K562 (cell line): ENCODE measurements at regions not wholly inside any gene's neighbourhood (a gene's known extent, or its start where the extent isn't known, plus 50 kb on each side); places are given as distances from the start of the nearest gene placed in this dataset.

ENCODE experiments used
- ATAC-seq: fragments of 200-7000 bp; cut with Tn5 transposase; 3 replicates; pipeline ENCODE4 v1.9.1; 2020; ENCODE audit warnings: moderate library complexity
- BruUV-seq: library from RNA; stranded (reverse); fragments of 400-500 nt; replicated peaks from 2 replicates; lab custom pipeline; 2021; lab: Mats Ljungman, UMichigan
- CTCF ChIA-PET: fragments of 300-600 bp; formaldehyde crosslinking; extraction: SDS; loops from one replicate; lab custom pipeline; 2021; ENCODE audit warnings: low intra/inter-chr PET ratio; lab: Yijun Ruan, JAX
- POLR2A ChIA-PET: fragments of 300-600, 350-650 bp; sonication (Branson Sonifier 250); formaldehyde crosslinking; extraction: SDS; loops from one replicate; lab custom pipeline; 2021; ENCODE audit warnings: antibody characterized with exemption, inconsistent platforms; lab: Yijun Ruan, JAX
- DNase-seq, 4 experiments: peaks; one replicate each; pipeline versions ENCODE4 v3.0.0 to v3.0.0-alpha.2; 2011 to 2018; ENCODE audit warnings: low spot score in 3 of 4, mixed read lengths in 3 of 4; ENCODE audit errors: extremely low read depth in 1 of 4
- FAIRE-seq: peaks from 2 replicates; lab custom pipeline; 2011; peaks lifted over from hg19 to GRCh38; lab: Jason Lieb, UNC
- H2AFZ ChIP-seq: 2 replicates; pipeline ENCODE4 v1.6.0; 2011; ENCODE audit warnings: low read depth, low read length, control low read depth, inconsistent platforms
- H3K27ac ChIP-seq: fragments of 200-600 bp; 3 replicates; pipeline ENCODE4 v1.8.0; 2011; ENCODE audit warnings: low read depth, mild to moderate bottlenecking, control low read depth, inconsistent platforms, low read length, moderate library complexity, mixed read lengths; ENCODE audit errors: extremely low read depth
- H3K27me3 ChIP-seq, 2 experiments: fragments of 300-600 bp in 1 of 2; 2 replicates in 1 of 2; 3 replicates in 1 of 2; pipeline versions ENCODE4 v1.6.0 to v1.8.0; 2011; ENCODE audit warnings: inconsistent platforms in 2 of 2, low read length in 2 of 2, mild to moderate bottlenecking in 1 of 2, mixed read lengths in 1 of 2, moderate library complexity in 1 of 2; ENCODE audit not compliant: control insufficient read depth in 2 of 2, insufficient read depth in 2 of 2
- H3K36me3 ChIP-seq: fragments of 300-600 bp; 3 replicates; pipeline ENCODE4 v1.8.0; 2011; ENCODE audit warnings: mild to moderate bottlenecking, low read length, inconsistent platforms; ENCODE audit not compliant: control insufficient read depth, insufficient read depth
- H3K4me1 ChIP-seq, 2 experiments: fragments of 200-600 bp in 1 of 2; replicated peaks in 1 of 2; 2 replicates in 1 of 2; 3 replicates in 1 of 2; pipeline versions ENCODE4 v1.5.1 to v1.8.0; 2011; ENCODE audit warnings: inconsistent platforms in 2 of 2, low read length in 2 of 2, mild to moderate bottlenecking in 1 of 2, mixed read lengths in 1 of 2, moderate library complexity in 1 of 2; ENCODE audit not compliant: control insufficient read depth in 2 of 2, insufficient read depth in 2 of 2
- H3K4me2 ChIP-seq: 2 replicates; pipeline ENCODE4 v1.6.1; 2011; ENCODE audit warnings: low read length, control low read depth, inconsistent platforms, mixed read lengths; ENCODE audit not compliant: insufficient read depth
- H3K4me3 ChIP-seq: fragments of 200-600 bp; sonication (generic), shearing (Covaris generic); 2 replicates; pipeline ENCODE4 v1.5.1; 2016; ENCODE audit warnings: control low read depth, inconsistent platforms
- H3K79me2 ChIP-seq: fragments of 200-600 bp; 3 replicates; pipeline ENCODE4 v1.8.0; 2011; ENCODE audit warnings: low read length, inconsistent platforms; ENCODE audit not compliant: control insufficient read depth, insufficient read depth
- H3K9ac ChIP-seq, 2 experiments: 2 replicates each; pipeline versions ENCODE4 v1.6.0 to v1.6.1; 2011; ENCODE audit warnings: low read depth in 2 of 2, low read length in 2 of 2, control low read depth in 1 of 2, inconsistent platforms in 1 of 2, mild to moderate bottlenecking in 1 of 2, mixed read lengths in 1 of 2; ENCODE audit not compliant: insufficient read depth in 1 of 2
- H3K9me1 ChIP-seq: one replicate; pipeline ENCODE4 v1.6.0; 2011; ENCODE audit warnings: inconsistent platforms, mild to moderate bottlenecking, low read length, moderate library complexity; ENCODE audit not compliant: control insufficient read depth, insufficient read depth
- H3K9me3 ChIP-seq: replicated peaks from 2 replicates; pipeline ENCODE4 v1.5.1; 2011; ENCODE audit warnings: low read depth, low read length, inconsistent platforms; ENCODE audit not compliant: control insufficient read depth, insufficient read depth
- H4K20me1 ChIP-seq: replicated peaks from 2 replicates; pipeline ENCODE4 v1.6.1; 2011; ENCODE audit warnings: low read length, inconsistent platforms, mixed read lengths; ENCODE audit not compliant: control insufficient read depth, insufficient read depth
- C11orf30 ChIP-seq: fragments of 450-650 bp; IDR thresholded peaks from 2 replicates; pipeline ENCODE4 v1.6.1; 2016; ENCODE audit warnings: low read depth, mild to moderate bottlenecking
- EGR1 ChIP-seq: fragments of 450-650 bp; conservative IDR thresholded peaks from 2 replicates; pipeline ENCODE4 v1.6.1; 2017; ENCODE audit warnings: mild to moderate bottlenecking
- HDAC3 ChIP-seq: fragments of 450-650 bp; IDR thresholded peaks from 2 replicates; pipeline ENCODE4 v1.6.1; 2018; ENCODE audit warnings: borderline replicate concordance, mild to moderate bottlenecking, moderate library complexity; ENCODE audit not compliant: partially characterized antibody
- KLF16 ChIP-seq: IDR thresholded peaks from 2 replicates; pipeline ENCODE4 v1.6.1; 2016; ENCODE audit warnings: antibody characterized with exemption
- PTTG1 ChIP-seq: fragments of 450-650 bp; IDR thresholded peaks from 2 replicates; pipeline ENCODE4 v1.6.1; 2016; ENCODE audit warnings: low read depth, mild to moderate bottlenecking, missing genetic modification characterization, missing compliant biosample characterization
- ZC3H4 ChIP-seq: sonication (generic); formaldehyde crosslinking; IDR thresholded peaks from 2 replicates; pipeline ENCODE4 v1.9.0; 2021; ENCODE audit warnings: missing genetic modification reagents, borderline replicate concordance
- ZNF507 ChIP-seq: conservative IDR thresholded peaks from 2 replicates; pipeline ENCODE4 v1.6.1; 2017; ENCODE audit warnings: missing genetic modification characterization, missing compliant biosample characterization
- WGBS: fragments of 100-300 bp; shearing (Covaris generic); methylation state at CpG from one replicate; pipeline ENCODE4 v1.1.6; 2016; ENCODE audit warnings: low coverage, mixed read lengths; ENCODE audit not compliant: insufficient coverage; ENCODE audit errors: missing lambda C conversion rate; 5-methylcytosine and 5-hydroxymethylcytosine counted together
- in situ Hi-C: fragments of 300-500 bp; cut with MboI; formaldehyde crosslinking; loops from 4 replicates; pipeline ENCODE4 v1.15.0; 2018; ENCODE audit warnings: inconsistent platforms, mixed read lengths
- intact Hi-C: fragments of 100-400 bp; cut with micrococcal nuclease; formaldehyde crosslinking; loops from 2 replicates; pipeline ENCODE4 v1.14.2; 2022
- TF ChIP-seq, protein P1 (sequence below), 3 experiments: fragments of 200-800 bp in 1 of 3; fragments of 250-450 bp in 1 of 3; fragments of 450-650 bp in 1 of 3; sonication (Bioruptor Pico) in 1 of 3; sonication (Bioruptor generic) in 1 of 3; formaldehyde crosslinking in 1 of 3; IDR thresholded peaks; 2 replicates each; pipeline versions ENCODE4 v1.6.1 to v1.8.0; 2016 to 2022; ENCODE audit warnings: mild to moderate bottlenecking in 2 of 3, missing genetic modification characterization in 2 of 3, missing compliant biosample characterization in 1 of 3, moderate library complexity in 1 of 3
- TF ChIP-seq, protein P2 (sequence below): IDR thresholded peaks from 3 replicates; pipeline ENCODE4 v1.6.1; 2011; ENCODE audit warnings: borderline replicate concordance, mild to moderate bottlenecking; ENCODE audit not compliant: insufficient read length, insufficient read depth
- TF ChIP-seq, protein P3 (sequence below): IDR thresholded peaks from 2 replicates; pipeline ENCODE4 v1.6.1; 2012; ENCODE audit warnings: low read depth, low read length, improper control_type of control experiment, borderline replicate concordance
- TF ChIP-seq, protein P4 (sequence below): sonication (generic); formaldehyde crosslinking; IDR thresholded peaks from 2 replicates; pipeline ENCODE4 v1.9.0; 2022; ENCODE audit warnings: mild to moderate bottlenecking, missing genetic modification reagents
- TF ChIP-seq, protein P5 (sequence below): fragments of 250-450 bp; sonication (Bioruptor Pico); IDR thresholded peaks from 2 replicates; pipeline ENCODE4 v1.8.0; 2022; ENCODE audit warnings: moderate library complexity, mild to moderate bottlenecking, inconsistent platforms

DNA sequence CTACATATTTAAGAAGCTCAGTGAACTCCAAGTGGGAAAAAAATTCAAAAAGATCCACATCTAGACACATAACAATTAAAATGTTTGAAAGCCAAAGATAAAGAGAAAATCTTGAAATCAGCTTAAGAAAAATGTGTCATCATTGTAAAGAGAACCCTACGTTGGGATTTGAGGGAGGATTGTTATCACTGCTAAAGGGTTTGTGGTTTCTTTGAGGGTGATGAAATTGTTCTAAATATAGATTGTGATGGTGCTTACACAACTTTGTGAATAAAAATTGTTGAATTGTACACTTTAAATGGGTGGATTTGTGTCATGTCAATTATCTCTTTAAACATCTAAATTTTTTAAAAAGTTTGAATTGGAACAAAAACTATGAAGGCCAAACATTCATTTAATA is 92.2 kb upstream of the ADAMTS19 start (continued):
- TF ChIP-seq, protein P1, sequence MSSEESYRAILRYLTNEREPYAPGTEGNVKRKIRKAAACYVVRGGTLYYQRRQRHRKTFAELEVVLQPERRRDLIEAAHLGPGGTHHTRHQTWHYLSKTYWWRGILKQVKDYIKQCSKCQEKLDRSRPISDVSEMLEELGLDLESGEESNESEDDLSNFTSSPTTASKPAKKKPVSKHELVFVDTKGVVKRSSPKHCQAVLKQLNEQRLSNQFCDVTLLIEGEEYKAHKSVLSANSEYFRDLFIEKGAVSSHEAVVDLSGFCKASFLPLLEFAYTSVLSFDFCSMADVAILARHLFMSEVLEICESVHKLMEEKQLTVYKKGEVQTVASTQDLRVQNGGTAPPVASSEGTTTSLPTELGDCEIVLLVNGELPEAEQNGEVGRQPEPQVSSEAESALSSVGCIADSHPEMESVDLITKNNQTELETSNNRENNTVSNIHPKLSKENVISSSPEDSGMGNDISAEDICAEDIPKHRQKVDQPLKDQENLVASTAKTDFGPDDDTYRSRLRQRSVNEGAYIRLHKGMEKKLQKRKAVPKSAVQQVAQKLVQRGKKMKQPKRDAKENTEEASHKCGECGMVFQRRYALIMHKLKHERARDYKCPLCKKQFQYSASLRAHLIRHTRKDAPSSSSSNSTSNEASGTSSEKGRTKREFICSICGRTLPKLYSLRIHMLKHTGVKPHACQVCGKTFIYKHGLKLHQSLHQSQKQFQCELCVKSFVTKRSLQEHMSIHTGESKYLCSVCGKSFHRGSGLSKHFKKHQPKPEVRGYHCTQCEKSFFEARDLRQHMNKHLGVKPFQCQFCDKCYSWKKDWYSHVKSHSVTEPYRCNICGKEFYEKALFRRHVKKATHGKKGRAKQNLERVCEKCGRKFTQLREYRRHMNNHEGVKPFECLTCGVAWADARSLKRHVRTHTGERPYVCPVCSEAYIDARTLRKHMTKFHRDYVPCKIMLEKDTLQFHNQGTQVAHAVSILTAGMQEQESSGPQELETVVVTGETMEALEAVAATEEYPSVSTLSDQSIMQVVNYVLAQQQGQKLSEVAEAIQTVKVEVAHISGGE (CRISPR knock-in tag; IDR thresholded peaks at IDR 0.05): no peak

DNA sequence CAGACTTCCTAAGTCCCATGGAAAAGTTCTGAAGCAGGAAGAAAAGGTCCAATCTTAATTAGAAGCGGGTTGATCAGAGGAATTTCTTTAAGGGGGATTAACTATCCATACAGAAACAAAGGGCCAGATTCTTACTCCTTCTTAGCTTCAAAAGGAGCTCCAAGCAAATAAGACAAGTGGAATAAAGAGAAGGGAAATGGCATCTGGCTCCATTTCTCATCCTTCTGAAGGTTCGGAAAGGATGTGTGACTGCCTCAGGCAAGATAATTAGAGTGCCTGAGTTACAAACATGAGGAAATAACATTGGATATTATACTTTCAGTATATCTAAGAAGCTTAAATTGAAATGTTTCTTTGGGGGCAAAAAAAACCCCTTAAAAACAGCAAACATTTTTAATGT is 88.1 kb upstream of the ADAMTS19 start:
- Histone ChIP-seq H3K79me2 (no peaks in the 10 kb centered on the region), H3K9me1 (no peaks in the 10 kb centered on the region), H3K27me3 (no peaks in the 10 kb centered on the region), H3K36me3 (no peaks in the 10 kb centered on the region), H3K4me1 (no peaks in the 10 kb centered on the region), H3K9ac (no peak overlapping the region), H4K20me1 (no peaks in the 10 kb centered on the region), H3K27ac (no peak overlapping the region), H2AFZ (no peak overlapping the region), H3K4me2 (no peak overlapping the region), H3K4me3 (no peak overlapping the region), H3K9me3 (no peaks in the 10 kb centered on the region)
- intact Hi-C loops: no loop called here
- no TSS peak for BruUV-seq
- 0% methylated on average over 2 of the region's 2 CpGs for WGBS
- FAIRE-seq: no peak
- in situ Hi-C loops: no loop called here
- CTCF ChIA-PET: no interaction called here
- POLR2A ChIA-PET: no interaction called here
- no peak for DNase-seq
- no peak for ATAC-seq
- no peak for TF ChIP-seq HDAC3
- TF ChIP-seq, protein P2, sequence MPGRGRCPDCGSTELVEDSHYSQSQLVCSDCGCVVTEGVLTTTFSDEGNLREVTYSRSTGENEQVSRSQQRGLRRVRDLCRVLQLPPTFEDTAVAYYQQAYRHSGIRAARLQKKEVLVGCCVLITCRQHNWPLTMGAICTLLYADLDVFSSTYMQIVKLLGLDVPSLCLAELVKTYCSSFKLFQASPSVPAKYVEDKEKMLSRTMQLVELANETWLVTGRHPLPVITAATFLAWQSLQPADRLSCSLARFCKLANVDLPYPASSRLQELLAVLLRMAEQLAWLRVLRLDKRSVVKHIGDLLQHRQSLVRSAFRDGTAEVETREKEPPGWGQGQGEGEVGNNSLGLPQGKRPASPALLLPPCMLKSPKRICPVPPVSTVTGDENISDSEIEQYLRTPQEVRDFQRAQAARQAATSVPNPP: no peak
- TF ChIP-seq EGR1: no peak
- TF ChIP-seq, protein P3, sequence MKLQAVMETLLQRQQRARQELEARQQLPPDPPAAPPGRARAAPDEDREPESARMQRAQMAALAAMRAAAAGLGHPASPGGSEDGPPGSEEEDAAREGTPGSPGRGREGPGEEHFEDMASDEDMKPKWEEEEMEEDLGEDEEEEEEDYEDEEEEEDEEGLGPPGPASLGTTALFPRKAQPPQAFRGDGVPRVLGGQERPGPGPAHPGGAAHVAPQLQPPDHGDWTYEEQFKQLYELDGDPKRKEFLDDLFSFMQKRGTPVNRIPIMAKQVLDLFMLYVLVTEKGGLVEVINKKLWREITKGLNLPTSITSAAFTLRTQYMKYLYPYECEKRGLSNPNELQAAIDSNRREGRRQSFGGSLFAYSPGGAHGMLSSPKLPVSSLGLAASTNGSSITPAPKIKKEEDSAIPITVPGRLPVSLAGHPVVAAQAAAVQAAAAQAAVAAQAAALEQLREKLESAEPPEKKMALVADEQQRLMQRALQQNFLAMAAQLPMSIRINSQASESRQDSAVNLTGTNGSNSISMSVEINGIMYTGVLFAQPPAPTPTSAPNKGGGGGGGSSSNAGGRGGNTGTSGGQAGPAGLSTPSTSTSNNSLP: no peak
- TF ChIP-seq KLF16: no peak
- TF ChIP-seq, protein P4, sequence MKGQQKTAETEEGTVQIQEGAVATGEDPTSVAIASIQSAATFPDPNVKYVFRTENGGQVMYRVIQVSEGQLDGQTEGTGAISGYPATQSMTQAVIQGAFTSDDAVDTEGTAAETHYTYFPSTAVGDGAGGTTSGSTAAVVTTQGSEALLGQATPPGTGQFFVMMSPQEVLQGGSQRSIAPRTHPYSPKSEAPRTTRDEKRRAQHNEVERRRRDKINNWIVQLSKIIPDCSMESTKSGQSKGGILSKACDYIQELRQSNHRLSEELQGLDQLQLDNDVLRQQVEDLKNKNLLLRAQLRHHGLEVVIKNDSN (CRISPR knock-in tag): no peak
- TF ChIP-seq PTTG1: no peak
- TF ChIP-seq C11orf30: no peak
- TF ChIP-seq, protein P5, sequence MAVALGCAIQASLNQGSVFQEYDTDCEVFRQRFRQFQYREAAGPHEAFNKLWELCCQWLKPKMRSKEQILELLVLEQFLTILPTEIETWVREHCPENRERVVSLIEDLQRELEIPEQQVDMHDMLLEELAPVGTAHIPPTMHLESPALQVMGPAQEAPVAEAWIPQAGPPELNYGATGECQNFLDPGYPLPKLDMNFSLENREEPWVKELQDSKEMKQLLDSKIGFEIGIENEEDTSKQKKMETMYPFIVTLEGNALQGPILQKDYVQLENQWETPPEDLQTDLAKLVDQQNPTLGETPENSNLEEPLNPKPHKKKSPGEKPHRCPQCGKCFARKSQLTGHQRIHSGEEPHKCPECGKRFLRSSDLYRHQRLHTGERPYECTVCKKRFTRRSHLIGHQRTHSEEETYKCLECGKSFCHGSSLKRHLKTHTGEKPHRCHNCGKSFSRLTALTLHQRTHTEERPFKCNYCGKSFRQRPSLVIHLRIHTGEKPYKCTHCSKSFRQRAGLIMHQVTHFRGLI (CRISPR knock-in tag): no peak
- no peak for TF ChIP-seq ZC3H4
- TF ChIP-seq ZNF507 (tag): no peak
